ENCODE measurements at regions not wholly inside any gene's neighbourhood (a gene's known extent, or its start where the extent isn't known, plus 50 kb on each side); places are given as distances from the start of the nearest gene placed in this dataset.
"Not testable (repeated sequence)": the region's sequence is repeated elsewhere in the genome, so short reads cannot be mapped to it uniquely, and the experiment has no call there.

- H3K4me1 ChIP-seq, result no peaks in the 10 kb centered on the region
- H3K27me3 ChIP-seq (ENCODE audit: low read depth), result no peaks in the 10 kb centered on the region
- no peak for DNase-seq (ENCODE audit: low spot score in 2 of 2)
- no peaks in the 10 kb centered on the region for H3K36me3 ChIP-seq (replicated peaks)
- H3K9me3 ChIP-seq, result peaks cover 10% of the 10 kb centered on the region
- in situ Hi-C loops (cut with MboI; ENCODE audit: low sequenced_read_pairs), result no loop called here
- no peak overlapping the region for H3K4me3 ChIP-seq
Observed at GRCh38 chr18:35836932-35837331, 135.5 kb upstream of the RMP24 start.

DNA sequence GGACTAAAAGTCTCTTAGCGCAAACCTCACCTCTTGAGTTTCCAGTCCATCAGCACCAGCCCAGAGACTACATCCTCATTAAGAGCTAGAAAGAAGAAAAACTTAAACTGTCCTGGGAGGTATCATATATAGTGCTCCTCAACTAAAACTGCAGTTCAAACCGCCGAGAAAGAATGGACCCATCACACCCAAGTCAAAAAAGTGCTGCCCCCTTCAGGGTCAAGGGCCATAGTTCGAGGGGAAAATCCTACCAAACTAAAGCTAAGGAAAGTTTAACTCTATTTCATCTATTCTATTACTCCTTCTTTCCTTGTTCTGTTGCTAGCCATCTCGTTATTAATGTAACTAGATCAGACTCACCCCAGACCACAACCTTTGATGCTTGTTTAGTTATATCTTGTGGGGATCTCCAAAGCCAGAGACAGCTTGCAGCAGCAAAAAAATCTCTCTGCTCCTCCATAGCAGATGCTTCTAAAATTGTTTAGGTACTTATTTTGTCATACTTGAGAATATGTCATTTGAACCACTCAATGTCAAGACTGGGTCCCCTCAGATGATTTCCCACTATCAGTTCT is 134.5 kb upstream of the RMP24 start:
- in situ Hi-C loops (cut with MboI; ENCODE audit: low sequenced_read_pairs), result no loop called here
- no peaks in the 10 kb centered on the region for H3K4me1 ChIP-seq
- H3K9me3 ChIP-seq, result peaks cover 9% of the 10 kb centered on the region
- H3K27me3 ChIP-seq (ENCODE audit: low read depth), result no peaks in the 10 kb centered on the region
- DNase-seq (ENCODE audit: low spot score in 2 of 2), result no peak
- no peaks in the 10 kb centered on the region for H3K36me3 ChIP-seq (replicated peaks)
- H3K4me3 ChIP-seq, result no peak overlapping the region

GRCh38 chr18:35841283-35841682 is 131.2 kb upstream of the RMP24 start:
- no peak overlapping the region for H3K4me3 ChIP-seq
- no peak for DNase-seq (ENCODE audit: low spot score in 2 of 2)
- in situ Hi-C loops (cut with MboI; ENCODE audit: low sequenced_read_pairs), result no loop called here
- peaks cover 3% of the 10 kb centered on the region; the same call in 1 of the 2 replicates for H3K9me3 ChIP-seq
- no peaks in the 10 kb centered on the region for H3K4me1 ChIP-seq
- H3K27me3 ChIP-seq (ENCODE audit: low read depth), result no peaks in the 10 kb centered on the region
- H3K36me3 ChIP-seq (replicated peaks), result no peaks in the 10 kb centered on the region

DNA sequence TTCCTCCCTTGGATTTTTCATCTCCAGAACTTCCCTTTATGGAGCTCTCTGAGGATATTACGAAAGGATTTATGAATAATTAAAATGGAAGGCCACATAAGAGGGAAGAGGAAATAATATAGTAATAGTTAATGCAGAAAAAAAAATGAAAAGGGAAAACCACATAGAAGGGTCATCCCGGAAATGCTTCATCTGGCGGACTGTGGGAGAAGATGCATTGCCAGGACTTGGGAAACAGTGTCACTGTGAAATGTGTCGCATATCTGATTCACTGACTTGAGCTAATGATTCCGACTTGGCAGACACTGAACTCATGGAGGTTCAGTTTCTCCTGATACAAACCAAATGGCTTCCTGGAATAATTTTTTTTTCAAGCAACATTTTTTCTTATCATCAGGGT is 129.9 kb upstream of the RMP24 start:
- Histone ChIP-seq H3K4me3 (no peak overlapping the region), H3K27me3 (ENCODE audit: low read depth) (no peaks in the 10 kb centered on the region), H3K36me3 (replicated peaks) (no peaks in the 10 kb centered on the region), H3K4me1 (no peaks in the 10 kb centered on the region), H3K9me3 (peaks cover 3% of the 10 kb centered on the region; the same call in 1 of the 2 replicates)
- in situ Hi-C loops (cut with MboI; ENCODE audit: low sequenced_read_pairs), result no loop called here
- DNase-seq (ENCODE audit: low spot score in 2 of 2), result no peak

- DNase-seq (ENCODE audit: low spot score in 2 of 2); H3K27me3 ChIP-seq (ENCODE audit: low read depth); in situ Hi-C loops (cut with MboI; ENCODE audit: low sequenced_read_pairs); H3K36me3 ChIP-seq (replicated peaks); H3K9me3 ChIP-seq; H3K4me1 ChIP-seq; H3K4me3 ChIP-seq: not testable (repeated sequence)
Observed at GRCh38 chr18:35848321-35848720, 124.2 kb upstream of the RMP24 start.

- H3K4me3 ChIP-seq; H3K4me1 ChIP-seq; H3K36me3 ChIP-seq (replicated peaks); DNase-seq (ENCODE audit: low spot score in 2 of 2); H3K27me3 ChIP-seq (ENCODE audit: low read depth); in situ Hi-C loops (cut with MboI; ENCODE audit: low sequenced_read_pairs); H3K9me3 ChIP-seq: not testable (repeated sequence)
Observed at GRCh38 chr18:35849241-35849640, 123.2 kb upstream of the RMP24 start.

GRCh38 chr18:35851286-35851970 is 121.1 kb upstream of the RMP24 start:
- Histone ChIP-seq H3K4me3 (no peak overlapping the region), H3K9me3 (no peaks in the 10 kb centered on the region), H3K4me1 (no peaks in the 10 kb centered on the region; the same call in 1 of the 2 replicates), H3K27me3 (ENCODE audit: low read depth) (no peaks in the 10 kb centered on the region), H3K36me3 (replicated peaks) (no peaks in the 10 kb centered on the region)
- in situ Hi-C loops (cut with MboI; ENCODE audit: low sequenced_read_pairs), result no loop called here
- peak in 1 of 2 experiments; percentile 16 for DNase-seq (ENCODE audit: low spot score in 2 of 2)

GRCh38 chr18:35852786-35853185 is 119.7 kb upstream of the RMP24 start:
- H3K4me1 ChIP-seq, result no peaks in the 10 kb centered on the region; the same call in 1 of the 2 replicates
- H3K27me3 ChIP-seq (ENCODE audit: low read depth), result no peaks in the 10 kb centered on the region
- in situ Hi-C loops (cut with MboI; ENCODE audit: low sequenced_read_pairs), result no loop called here
- H3K9me3 ChIP-seq, result no peaks in the 10 kb centered on the region
- DNase-seq (ENCODE audit: low spot score in 2 of 2), result no peak
- no peaks in the 10 kb centered on the region for H3K36me3 ChIP-seq (replicated peaks)
- H3K4me3 ChIP-seq, result no peak overlapping the region

GRCh38 chr18:35854095-35854494 is 118.4 kb upstream of the RMP24 start:
- no peaks in the 10 kb centered on the region for H3K9me3 ChIP-seq
- in situ Hi-C loops (cut with MboI; ENCODE audit: low sequenced_read_pairs), result no loop called here
- no peak overlapping the region for H3K4me3 ChIP-seq
- DNase-seq (ENCODE audit: low spot score in 2 of 2), result no peak
- H3K36me3 ChIP-seq (replicated peaks), result no peaks in the 10 kb centered on the region
- no peaks in the 10 kb centered on the region; the same call in 1 of the 2 replicates for H3K4me1 ChIP-seq
- no peaks in the 10 kb centered on the region for H3K27me3 ChIP-seq (ENCODE audit: low read depth)

DNA sequence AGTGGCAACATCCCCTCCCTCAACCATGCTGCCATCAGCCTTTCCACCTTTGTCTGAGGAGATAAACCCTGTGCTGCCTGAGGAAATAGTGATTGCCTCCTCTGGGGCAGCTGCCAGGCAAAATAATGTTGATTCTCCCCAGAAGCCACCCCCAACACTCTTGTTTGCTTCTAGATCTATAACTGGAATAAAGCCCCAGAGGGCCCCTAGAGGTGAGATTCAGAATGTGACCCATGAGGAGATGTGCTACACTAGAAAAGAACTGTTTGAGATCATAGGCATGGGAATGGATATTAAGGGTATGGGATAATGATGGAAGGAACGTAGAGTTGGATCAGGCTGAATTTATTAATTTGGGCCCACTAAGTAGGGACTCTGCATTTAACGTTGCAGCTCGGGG is 116.3 kb upstream of the RMP24 start:
- Histone ChIP-seq H3K4me1 (no peaks in the 10 kb centered on the region; the same call in 1 of the 2 replicates), H3K9me3 (no peaks in the 10 kb centered on the region), H3K4me3 (no peak overlapping the region), H3K36me3 (replicated peaks) (no peaks in the 10 kb centered on the region), H3K27me3 (ENCODE audit: low read depth) (no peaks in the 10 kb centered on the region)
- DNase-seq (ENCODE audit: low spot score in 2 of 2), result no peak
- in situ Hi-C loops (cut with MboI; ENCODE audit: low sequenced_read_pairs), result no loop called here

DNA sequence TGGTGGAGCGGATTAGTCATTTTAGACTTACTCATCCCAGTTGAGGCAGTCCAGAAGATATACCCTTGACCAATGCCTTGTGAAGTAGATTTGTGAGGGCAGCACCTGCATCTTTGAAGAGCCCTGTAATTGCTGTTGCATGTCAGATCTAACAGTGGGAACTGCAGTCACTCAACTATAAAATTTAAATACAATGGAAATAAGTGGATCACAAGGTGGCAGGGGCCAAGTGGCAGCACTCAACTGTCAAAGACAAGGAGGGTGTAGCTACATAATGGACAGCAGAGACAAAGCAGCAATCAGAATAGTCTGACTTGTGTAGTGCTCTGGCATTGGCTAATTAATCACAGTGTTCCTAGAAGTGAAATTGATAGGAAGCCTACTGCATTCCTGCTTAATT is 115.8 kb upstream of the RMP24 start:
- H3K4me3 ChIP-seq; H3K36me3 ChIP-seq (replicated peaks); DNase-seq (ENCODE audit: low spot score in 2 of 2); H3K27me3 ChIP-seq (ENCODE audit: low read depth); in situ Hi-C loops (cut with MboI; ENCODE audit: low sequenced_read_pairs); H3K4me1 ChIP-seq; H3K9me3 ChIP-seq: not testable (repeated sequence)

GRCh38 chr18:35857581-35857980 is 114.9 kb upstream of the RMP24 start:
- H3K9me3 ChIP-seq; H3K4me3 ChIP-seq; in situ Hi-C loops (cut with MboI; ENCODE audit: low sequenced_read_pairs); DNase-seq (ENCODE audit: low spot score in 2 of 2); H3K4me1 ChIP-seq; H3K36me3 ChIP-seq (replicated peaks); H3K27me3 ChIP-seq (ENCODE audit: low read depth): not testable (repeated sequence)

DNA sequence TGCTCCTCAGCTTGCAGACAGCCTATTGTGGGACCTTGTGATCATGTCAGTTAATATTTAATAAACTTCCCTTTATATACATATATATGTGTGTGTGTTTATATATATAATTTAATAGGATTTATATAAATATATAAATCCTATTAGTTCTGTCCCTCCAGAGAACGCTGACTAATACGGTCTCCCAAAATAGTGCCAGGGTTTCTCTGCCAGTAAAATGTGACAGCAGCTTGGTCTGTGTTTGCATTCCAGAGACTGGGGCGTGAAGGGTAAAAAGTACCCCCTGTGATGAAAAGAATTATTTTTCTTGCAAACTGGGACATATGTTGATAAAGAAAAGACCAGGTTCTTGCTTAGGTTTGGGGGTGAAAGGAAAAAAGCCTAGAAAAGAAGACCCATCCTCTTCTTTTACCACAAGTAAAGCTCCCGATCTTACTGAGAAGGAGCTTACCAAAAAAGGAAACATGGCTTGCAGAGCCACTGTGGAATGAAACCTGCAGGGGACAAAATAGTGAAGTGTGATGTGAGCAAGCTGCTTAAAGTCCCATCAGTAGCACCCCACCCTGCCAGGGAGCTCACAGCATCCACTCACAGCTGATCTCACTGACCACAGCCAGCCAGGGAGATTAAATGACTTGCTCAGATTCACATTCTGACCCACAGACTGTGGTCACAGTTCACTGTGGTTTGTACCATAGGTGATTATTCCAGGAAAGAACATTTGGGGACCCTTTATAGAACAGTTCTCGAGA is 110.9 kb upstream of the RMP24 start:
- no peaks in the 10 kb centered on the region for H3K36me3 ChIP-seq (replicated peaks)

DNA sequence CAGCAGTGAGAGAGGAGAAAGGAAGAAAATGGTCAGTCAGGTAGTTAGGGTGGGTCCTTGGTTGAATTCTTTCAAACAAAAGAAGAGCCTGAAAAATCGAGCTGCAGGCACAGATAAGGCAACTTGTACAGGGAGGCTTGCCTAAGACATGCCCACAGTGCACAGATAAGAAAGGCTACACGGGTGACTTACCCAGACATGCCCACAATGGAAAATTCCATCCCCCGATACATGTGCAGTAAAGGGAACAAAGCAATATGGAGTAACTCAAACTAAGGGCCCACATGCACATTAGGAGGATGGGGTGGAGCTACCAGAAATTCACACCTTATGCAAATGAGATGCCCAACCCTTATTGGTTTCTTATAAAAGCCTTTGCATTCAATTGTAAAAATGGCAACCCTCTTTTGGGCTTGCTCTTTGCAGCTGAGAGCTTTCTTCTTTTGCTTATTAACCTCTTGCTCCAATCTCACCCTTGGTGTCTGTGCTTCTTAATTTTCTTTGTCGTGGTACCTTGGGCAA is 110.3 kb upstream of the RMP24 start:
- Histone ChIP-seq H3K4me3 (no peak overlapping the region), H3K27me3 (ENCODE audit: low read depth) (no peaks in the 10 kb centered on the region), H3K9me3 (no peaks in the 10 kb centered on the region), H3K36me3 (replicated peaks) (no peaks in the 10 kb centered on the region), H3K4me1 (no peaks in the 10 kb centered on the region)
- no peak for DNase-seq (ENCODE audit: low spot score in 2 of 2)
- in situ Hi-C loops (cut with MboI; ENCODE audit: low sequenced_read_pairs), result no loop called here

More for the DNA sequence above, 110.9 kb upstream of the RMP24 start:
- Histone ChIP-seq H3K4me3 (no peak overlapping the region), H3K4me1 (no peaks in the 10 kb centered on the region), H3K9me3 (no peaks in the 10 kb centered on the region), H3K27me3 (ENCODE audit: low read depth) (no peaks in the 10 kb centered on the region)
- DNase-seq (ENCODE audit: low spot score in 2 of 2), result no peak
- in situ Hi-C loops (cut with MboI; ENCODE audit: low sequenced_read_pairs), result no loop called here

Measured in HAP-1 (cell line).